CD4-positive, alpha-beta T cell treated with Interleukin-10 for 1 hour (primary cell): ENCODE measurements at regions not wholly inside any gene's neighbourhood (a gene's known extent, or its start where the extent isn't known, plus 50 kb on each side); places are given as distances from the start of the nearest gene placed in this dataset.
"Not testable (repeated sequence)": the region's sequence is repeated elsewhere in the genome, so short reads cannot be mapped to it uniquely, and the experiment has no call there.

Experiments
- DNase-seq: peaks from one replicate; pipeline ENCODE4 v3.0.0-alpha.2; 2020

DNA sequence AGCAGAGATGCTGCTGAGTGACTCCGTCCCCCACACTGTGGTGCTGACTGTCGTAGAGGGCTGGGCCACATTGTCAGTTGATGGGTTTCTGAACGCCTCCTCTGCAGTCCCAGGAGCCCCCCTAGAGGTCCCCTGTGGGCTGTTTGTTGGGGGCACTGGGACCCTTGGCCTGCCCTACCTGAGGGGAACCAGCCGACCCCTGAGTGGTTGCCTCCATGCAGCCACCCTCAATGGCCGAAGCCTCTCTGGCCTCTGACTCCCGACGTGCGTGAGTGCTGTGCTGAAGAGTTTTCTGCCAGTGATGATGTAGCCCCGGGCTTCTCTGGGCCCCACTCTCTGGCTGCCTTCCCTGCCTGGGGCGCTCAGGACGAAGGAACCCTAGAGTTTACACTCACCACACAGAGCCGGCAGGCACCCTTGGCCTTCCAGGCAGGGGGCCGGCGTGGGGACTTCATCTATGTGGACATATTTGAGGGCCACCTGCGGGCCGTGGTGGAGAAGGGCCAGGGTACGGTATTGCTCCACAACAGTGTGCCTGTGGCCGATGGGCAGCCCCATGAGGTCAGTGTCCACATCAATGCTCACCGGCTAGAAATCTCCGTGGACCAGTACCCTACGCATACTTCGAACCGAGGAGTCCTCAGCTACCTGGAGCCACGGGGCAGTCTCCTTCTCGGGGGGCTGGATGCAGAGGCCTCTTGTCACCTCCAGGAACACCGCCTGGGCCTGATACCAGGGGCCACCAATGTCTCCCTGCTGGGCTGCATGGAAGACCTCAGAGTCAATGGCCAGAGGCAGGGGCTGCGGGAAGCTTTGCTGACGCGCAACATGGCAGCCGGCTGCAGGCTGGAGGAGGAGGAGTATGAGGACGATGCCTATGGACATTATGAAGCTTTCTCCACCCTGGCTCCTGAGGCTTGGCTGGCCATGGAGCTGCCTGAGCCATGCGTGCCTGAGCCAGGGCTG is 181.1 kb downstream of the TBC1D2B start:
- DNase-seq, result not testable (repeated sequence)

DNA sequence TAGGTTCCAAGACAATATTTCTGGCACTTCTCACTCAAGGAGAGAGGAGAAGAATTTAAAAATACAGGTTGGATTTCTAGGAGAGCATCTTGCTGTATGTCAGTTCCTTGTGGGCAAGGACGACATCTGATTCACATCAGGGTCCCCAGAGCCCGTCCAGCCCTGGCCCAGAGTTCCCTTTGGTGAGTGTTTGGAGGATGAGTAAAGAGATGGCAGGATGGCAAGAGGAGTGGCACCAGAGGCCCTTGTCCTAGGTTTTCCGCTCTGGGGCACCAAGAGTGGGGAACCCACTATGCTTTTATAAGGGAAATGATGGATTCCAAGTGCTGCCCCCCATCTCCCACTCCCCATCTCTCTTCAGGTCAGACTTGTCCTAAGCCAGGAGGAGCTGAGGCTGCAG is 181.8 kb downstream of the TBC1D2B start:
- no peak for DNase-seq

DNA sequence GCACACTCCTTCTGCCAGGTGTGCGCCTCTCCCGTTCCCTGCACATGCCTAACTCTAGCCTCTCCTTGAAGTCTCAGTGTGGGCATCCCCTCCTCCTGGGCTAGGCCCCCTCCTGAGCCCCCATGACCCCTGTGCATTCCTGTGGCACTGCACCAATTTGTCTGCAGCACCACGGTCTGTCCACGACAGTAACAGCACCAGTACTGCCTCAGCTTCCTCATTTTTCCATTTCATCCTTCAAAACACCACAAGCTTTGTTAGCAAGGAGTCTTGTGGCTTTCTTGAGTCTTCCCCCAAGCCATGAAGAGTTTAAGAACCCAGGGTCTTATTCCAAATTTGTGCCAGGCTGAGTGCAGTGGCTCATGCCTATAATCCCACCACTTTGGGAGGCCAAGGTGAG is 182.4 kb downstream of the TBC1D2B start:
- not testable (repeated sequence) for DNase-seq

DNA sequence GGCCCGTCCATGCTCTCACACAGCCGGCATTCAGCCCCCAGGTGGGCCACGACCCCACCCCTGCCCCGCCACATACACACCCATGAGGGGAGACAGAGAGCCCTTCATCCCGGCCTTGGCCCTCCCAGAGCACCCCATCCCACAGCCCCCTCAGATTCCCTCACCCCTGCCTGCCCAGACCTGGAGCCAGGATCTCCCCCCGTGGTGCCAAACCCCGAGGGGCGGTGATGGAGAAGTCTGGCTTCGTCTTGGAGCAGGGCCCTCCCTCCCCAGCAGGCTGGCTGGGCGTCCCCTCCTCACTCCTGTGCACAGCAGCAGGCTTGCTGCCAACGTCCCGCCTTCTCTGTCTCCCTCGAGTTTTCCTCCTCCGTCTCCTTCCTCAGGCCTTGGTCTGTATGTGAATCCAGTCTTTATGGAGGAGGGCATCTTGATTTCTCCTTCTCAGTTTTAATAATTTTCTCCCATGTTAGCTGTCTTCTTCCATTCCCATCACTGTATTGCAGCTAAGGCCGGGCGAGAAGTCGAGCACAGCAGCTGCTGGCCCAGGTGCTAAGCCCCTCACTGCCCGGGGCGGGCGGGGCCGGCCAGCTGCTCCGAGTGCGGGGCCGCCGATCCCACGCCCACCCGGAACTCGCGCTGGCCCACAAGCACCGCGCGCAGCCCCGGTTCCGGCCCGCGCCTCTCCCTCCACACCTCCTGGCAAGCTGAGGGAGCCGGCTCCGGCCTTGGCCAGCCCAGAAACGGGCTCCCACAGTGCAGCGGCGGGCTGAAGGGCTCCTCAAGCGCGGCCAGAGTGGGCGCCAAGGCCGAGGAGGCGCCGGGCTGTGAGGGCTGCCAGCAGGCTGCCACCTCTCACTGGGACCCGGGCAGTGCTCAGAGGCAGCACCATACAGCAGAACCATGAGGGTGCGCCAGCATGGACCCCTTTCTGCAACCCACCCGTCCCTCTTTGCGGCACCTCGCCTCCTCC is 183.6 kb downstream of the TBC1D2B start:
- DNase-seq, result not testable (repeated sequence)

DNA sequence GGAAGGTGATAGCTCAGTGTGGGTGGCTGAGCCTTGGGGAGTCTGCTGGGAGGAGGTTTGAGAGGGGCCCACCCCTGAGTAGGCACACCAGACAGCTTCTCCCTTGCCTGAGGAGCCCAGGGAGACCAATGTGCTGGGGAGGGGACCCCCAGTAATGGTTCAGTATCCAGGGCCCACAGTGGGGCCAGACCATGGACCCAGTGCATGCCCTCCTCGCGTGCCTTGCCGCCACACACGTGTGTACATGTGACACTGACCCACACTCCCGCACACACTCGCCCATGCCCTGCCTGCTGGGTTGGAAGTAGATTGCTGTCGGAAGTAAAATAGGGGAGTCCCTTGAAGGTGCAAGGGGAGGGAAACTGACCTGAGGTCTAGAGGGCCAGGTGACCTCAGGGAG is 184.3 kb downstream of the TBC1D2B start:
- not testable (repeated sequence) for DNase-seq

DNA sequence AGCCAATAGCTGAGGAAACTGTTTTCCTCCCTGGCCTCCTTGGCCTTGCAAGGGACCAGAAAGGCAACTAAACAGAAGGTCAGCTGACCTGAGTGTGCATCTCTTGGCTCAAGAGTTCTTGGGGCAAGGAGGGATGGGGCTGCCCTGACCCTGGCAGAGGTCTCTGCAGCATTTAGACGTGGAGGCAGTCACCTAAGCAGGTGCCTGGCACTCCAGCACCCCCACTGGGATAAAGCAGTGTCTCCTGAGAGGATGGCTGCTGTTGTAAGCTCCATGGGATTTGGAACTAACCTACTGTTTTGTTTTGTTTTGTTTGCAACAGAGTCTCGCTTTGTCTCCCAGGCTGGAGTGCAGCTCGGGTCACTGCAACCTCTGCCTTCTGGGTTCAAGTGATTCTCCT is 185.2 kb downstream of the TBC1D2B start:
- no peak for DNase-seq

DNA sequence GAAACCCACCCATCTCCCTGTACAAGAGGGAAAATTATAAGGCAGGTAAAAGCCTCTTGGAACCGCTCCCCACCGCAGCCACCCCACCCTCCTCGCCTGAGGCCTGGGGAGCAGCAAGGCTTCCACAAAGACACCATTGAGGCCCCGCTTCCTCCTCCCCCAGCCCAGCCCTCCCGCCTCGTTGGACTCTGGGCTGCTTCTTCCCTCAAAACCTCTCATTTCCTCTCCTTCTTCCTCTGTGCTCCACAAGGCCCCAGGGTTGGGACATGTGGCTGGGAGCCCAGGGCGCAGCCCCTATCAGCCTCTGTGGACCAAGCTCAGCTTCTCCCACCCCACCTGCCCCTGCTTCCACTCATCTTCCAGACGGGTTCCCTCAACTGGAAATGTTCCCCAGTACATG is 185.6 kb downstream of the TBC1D2B start:
- not testable (repeated sequence) for DNase-seq

DNA sequence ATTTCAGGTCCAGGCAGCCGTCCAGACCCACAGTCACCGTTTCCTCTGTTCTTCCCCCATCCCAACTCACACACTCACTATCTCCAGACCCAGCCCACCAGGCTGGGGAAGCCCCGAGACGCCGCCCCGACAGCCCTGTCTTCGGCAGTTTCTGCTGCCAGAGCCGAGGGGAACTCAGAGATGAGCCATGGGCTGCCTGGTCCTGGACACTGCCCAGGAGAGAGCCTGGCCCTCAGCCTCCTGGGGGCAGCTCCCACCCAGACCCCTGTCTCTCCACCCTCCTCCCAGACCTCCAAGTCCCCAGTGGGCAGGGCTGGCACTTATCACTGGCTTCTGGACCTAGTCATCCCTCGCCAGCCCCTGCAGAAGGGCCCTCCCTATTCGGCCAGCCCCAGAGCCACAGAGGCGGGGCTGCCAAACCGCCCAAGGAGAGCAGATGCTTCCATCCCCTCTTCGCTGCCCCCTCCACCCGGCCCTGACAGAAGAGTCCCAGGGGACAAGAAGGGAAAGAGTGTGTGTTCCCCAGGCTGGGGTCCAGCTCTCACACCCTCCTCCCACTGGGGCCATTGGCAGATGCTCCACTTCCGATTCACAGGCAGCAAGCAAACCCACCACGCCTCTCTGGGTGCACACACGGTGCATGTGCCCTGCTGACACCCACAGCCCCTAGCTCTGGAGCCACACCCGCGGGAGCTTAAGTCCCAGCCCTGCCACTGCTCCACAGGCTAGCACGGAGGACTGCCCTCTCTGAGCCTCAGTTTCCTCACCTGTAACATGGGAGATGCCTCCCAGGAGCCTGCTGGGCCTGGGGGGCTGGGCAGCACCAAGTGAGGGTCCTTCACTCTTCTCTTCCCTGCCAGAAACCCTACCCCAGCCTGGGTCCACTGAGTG is 186.4 kb downstream of the TBC1D2B start:
- not testable (repeated sequence) for DNase-seq

DNA sequence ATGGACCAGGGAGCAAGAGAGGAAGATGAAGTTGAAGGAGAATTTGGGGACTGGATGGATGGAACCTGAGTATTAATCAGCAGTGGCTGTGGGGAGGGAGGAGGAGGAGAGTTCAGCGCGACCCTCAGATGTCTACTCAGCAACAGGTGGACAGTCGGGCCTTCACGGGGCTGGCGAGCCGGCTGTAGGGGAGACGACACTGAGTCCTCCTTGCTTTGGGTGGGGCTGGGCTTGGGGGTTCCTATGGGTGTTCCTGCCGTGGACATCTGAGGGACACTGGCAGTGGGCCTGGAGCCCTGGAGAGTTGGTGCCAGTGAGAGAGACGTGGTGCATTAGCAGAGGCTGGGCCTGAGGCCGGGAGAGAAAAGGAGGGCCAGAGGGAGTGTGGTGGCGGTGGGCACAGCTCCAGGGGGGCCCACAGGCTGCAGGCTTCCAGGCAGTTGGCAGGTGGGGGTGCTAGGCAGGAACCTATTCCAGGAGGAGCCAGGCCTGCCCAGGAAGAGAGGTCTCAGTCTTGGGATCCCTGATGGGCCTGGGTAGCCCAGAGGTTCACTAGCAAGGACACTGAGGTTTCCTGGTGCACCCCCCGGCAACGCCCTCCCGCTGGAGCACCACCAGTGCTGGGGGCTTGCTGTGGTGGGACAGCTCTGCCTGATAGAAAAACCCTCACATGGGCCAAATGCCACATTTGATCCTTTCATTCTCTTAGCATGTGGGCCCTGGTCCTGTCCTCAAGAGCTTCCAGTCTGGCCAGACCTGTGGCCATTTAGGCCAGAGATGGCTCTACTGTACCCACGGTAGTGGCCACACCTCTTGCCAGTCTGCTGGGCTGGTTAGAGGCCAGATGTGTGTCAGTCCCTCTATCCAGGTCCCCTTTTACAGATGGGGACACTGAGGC is 187.4 kb downstream of the TBC1D2B start:
- not testable (repeated sequence) for DNase-seq

DNA sequence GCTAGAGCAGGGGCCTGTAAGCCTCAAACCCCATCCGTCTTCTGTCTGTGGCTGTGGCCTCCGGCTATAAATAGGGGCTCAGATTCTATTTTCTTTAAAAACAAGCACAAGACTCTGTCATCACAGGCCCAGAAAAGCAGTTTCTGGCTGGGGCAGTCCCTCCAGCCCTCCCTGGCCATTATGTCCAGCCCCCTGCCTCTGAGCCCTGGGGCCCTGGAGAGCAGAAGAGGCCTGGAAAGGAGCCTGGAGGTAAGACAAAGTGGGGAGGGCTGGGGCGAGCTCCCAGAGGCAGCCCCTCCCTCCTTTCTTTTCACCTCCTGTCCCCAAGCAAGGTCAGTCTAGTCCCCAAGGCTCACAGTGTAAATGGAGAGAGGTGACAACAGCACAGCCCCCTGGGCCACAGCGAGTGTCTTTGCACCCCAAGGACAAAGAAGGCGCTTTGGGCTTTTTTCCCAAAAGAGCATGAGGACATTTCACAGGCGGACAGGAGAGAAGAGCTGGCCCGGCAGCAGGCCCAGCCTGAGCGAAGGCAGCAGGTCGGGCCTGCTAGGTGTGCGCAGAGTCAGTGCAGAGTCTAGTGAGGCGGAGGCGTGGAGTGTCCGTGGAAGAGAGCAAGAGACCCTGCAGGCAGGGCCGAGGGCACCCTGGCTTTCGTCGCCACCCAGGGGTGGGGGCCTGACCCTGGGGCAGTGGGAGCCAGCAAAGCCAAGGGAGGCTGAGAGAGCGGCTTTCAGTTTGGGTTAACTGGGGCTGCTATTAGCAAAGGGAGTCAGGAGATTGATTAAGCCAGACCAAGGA is 188.3 kb downstream of the TBC1D2B start:
- DNase-seq, result no peak

DNA sequence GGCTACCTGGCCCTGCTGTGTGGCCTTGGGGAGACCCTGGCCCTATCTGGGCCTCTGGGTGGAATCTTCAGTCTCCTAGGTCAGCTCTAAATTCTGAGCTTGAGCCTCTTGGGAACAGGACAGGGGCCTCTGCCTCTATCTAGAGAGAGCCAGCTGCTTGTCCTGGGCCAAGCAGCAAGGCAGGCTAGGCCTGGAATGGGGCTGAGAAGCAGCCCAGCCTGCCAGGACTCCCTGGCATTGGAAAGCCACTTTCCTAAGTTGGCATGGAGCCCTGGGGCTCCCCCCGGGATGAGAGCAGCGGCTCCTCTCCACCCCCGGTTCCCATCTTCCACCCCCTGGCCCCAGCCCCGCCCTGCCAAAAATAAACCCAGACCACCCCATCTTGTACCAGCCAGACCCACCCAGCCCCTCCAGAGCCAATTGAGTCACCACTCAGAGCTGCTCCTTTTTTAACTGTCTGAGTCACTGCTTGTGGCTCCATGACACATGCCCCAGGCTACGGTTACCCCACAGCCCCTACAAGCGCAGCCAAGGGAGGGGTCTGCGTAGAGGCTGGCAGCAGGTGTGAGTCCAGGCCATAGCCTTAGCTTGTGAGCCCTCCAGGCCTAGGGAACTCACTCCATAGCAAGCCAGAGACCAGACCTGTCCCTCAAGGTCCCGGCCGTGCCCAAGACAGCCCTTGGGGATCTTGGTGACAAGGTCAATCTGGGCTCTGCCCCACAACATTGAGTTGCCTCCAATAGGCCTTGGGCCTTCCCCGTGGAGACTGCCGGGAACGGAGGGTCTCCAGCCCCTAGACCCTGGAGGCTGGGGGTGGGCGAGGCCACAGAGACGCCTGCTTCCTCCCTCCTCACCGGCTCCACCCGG is 189.7 kb downstream of the TBC1D2B start:
- DNase-seq, result not testable (repeated sequence)

DNA sequence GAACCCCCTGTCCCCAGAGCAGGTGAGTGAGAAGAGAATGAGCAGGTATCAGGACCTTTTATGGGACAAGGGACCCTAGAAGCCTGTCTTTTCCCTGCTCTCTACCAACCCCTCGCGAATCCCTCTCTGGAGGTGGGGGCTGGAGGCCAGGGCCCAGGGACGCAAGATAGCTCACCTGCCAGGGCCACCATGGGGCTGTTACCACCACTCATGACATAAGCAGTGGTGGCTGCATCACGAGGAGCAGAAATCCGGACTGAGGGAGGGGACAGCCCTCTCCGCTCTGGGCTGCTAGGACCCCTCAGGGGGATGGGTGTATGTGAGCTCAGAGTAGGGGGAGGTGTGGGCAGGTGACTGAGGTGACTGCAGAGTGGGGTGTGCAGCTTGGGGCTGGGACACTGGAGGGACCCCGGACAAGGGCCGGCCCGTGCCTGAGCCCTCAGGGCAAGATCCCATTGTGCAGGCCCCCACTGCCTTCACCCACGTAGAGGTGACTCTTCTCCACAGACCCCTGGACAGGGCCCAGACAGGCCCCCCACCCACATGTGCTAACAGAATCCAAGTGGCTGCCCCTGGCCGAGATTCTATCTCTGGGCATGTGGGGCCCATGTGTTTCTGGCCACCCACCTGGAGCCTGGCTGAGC is 190.6 kb downstream of the TBC1D2B start:
- DNase-seq, result no peak

DNA sequence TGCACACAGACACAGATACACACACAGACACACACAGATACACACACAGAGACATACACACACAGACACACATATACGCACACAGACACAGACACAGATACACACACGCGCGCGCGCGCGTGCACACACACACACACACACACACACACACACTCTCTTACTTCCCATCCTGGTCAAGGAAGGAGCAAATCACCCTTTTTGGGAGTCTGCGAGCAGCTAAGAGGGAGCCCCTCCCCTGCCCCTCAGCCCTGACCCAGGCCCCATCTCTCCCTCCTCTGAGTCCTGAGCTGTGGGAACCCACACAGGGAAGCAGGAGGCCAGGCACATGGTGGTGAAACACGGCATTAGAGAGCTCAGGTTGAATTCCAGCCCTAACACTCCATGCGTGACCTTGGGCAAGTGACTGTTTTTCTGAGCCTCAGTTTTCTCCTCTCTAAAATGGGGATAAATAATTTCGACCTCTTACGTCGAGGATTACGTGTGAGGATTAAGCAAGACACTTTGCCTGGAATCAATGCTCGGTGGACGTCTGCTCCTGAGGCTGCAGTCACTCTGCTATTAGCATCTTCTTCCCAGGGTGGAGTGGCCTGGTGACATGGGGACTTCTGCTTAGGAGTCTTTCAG is 191.5 kb downstream of the TBC1D2B start:
- DNase-seq, result not testable (repeated sequence)

DNA sequence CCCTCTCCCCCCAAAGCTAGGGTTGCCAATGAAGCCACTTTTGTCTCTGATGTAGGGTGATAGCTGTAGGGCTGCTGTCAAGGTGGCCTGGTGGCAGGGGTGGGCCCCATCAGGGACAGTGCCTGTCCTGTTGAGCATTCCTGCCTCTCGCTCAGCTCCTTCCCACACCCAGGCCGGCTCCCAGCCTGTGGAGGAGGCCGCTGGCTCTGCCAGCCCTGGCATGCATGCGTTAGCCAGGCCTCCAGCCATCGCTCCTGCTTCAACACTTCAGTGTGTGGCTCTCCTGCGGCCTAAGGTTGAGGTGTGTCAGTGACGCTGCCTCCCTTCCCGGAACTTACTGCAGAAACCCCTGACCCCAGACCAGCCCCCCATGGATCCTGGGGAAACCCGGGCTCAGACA is 194.5 kb downstream of the TBC1D2B start:
- DNase-seq, result not testable (repeated sequence)

DNA sequence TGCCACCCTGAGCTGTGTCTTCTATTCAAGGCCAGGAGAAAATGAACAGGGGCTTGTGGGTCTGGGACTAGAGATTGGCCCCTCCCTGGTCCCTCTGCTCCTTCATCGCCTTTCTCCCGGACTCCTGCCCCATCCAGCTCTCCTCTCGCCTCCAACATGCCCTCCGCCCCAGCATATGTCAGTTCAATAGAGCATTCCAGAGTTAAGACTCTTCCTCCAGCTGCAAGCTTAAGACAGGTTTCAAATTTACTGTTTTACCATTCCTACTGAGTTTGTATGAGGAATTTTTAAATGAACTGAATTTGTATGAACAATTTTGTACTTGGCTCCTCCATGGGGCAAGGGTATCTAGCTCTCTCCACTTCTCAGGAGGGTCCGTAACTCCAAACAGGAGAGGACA is 195.6 kb downstream of the TBC1D2B start:
- no peak for DNase-seq

DNA sequence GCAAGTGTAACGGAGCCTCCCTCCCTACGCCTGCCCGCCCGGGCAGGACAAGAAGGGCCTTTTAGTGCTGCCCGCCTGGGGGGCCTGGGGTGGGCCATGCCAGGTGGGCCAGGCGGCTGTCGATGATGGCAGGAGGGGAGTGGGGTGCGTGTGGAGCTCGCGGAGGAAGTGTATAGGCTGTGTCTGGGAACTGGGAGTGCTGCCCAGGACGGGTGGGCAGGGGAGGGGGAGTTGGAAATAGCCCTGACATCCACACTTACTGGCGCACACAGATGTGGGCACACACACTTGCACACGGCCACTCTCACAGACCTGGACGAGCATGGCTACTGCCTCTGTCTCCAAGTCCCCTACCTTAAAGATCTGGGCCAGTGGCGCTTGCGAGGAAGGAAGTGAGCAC is 196.0 kb downstream of the TBC1D2B start:
- DNase-seq, result not testable (repeated sequence)

DNA sequence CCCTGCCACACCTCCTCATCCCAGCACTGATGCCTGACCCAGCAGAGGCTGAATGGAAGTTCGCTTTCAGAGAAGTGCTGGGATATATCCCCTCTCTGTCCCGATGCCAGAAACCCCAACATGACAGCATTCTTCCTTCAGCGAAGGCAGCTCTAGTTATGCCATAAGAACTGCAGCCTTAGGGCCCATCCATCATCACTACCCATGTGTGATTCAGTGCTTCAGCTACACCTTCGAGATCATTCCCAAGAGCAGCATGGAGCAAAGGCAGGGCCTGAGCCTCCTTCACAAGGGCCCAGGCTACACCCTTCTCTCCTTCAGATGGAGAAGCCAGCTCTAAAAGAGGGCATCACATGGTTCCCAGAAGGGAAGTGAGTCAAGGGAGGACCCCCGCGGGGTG is 198.0 kb downstream of the TBC1D2B start:
- not testable (repeated sequence) for DNase-seq

DNA sequence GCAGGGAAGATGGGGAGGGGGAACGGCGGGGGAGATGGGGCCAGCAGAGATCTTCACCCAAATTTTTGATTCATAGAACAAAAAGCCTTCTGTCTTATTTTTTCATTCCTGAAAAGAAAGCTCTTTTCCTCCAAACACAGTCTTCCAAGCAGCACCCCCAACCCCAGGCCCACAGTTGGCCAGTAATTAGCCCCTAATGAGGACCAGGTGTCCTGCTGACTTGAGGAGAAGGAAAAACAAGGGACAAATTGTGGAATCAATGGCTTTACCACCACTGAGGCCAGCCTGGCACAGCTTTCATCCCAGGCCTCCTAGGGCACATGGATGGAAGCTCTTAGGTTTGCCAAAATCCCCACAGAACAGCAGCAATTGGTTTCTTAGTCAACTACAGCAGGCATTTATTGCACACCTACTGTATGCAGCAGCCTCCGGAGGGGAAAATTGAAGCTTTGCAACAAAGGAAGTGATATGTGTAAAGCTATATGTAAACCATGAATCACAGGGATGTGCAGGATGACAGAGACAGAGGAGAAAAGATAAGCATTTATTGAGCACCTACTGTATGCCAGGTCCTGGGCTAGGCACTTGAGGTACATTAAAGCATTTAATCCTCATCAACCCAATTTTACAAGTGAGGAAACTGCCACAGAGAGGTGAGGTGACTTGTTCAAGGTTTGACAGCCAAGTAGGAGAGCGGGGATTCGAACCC is 199.5 kb downstream of the TBC1D2B start:
- no peak for DNase-seq
